HG03439 (cell line): ENCODE measurements at regions not wholly inside any gene's neighbourhood (a gene's known extent, or its start where the extent isn't known, plus 50 kb on each side); places are given as distances from the start of the nearest gene placed in this dataset.
"Not testable (repeated sequence)": the region's sequence is repeated elsewhere in the genome, so short reads cannot be mapped to it uniquely, and the experiment has no call there.

Experiments used
- ATAC-seq: cut with Tn5 transposase; IDR thresholded peaks from one replicate; pipeline ENCODE4 v1.9.1; 2021; ENCODE audit warnings: mild to moderate bottlenecking, moderate library complexity; ENCODE audit not compliant: unreplicated experiment

DNA sequence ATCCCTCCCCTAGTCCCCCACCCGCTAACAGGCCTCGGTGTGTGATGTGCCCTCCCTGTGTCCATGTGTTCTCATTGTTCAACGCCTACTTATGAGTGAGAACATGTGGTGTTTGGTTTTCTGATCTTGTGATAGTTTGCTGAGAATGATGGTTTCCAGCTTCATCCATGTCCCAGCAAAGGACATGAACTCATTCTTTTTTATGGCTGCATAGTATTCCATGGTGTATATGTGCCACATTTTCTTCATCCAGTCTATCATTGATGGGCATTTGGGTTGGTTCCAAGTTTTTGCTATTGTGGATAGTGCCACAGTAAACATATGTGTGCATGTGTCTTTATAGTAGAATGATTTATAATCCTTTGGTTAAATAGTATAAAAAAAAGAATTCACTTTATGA lies 380.9 kb upstream of the ST8SIA4 start:
- not testable (repeated sequence) for ATAC-seq

DNA sequence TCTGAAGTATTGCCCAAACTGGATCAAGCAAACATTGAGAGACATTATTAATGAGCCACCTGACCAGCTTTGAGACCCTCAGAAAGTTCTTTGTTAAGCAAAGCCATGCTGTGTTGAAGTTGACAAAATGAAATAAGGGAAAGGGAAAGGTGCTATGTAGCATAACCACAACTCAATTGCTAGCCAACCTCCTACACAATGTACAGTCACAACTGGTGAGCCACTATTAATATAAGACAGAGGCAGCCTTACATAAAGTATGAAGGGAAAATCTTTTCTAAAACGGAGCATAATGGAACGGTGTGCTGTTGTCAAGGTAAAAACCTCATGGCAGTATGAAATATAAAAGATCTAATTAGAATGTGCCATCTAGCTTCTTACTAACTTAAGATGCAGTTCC lies 375.8 kb upstream of the ST8SIA4 start:
- no peak for ATAC-seq

DNA sequence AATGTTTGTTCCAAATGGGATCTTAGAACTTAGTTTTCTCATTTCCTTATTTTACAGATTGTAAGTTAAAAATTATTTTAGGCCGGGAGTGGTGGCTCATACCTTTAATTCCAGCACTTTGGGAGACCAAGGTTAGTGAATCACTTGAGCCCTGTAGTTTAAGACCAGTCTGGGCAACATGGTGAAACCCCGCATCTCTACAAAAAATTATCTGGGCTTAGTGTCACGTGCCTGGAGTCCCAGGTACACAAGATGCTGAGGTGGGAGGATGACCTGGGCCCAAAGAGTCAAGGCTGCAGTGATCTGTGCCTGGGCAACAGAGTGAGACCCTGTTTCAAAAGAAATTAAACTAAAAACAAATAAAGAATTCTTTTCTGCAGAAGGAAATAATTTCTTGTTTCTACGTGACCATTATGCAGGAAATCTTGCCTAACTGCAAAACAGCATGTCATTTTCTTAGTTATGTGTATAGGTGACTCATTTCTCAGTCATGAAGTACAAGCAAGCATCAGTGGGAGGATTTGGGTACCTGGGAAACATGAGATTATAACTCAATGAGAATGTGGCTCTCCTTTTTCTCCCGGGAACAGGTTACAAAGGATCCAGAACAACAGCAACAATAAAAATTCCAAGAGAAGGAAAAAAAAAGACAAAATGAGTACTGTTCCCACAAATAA lies 375.1 kb upstream of the ST8SIA4 start:
- no peak for ATAC-seq

DNA sequence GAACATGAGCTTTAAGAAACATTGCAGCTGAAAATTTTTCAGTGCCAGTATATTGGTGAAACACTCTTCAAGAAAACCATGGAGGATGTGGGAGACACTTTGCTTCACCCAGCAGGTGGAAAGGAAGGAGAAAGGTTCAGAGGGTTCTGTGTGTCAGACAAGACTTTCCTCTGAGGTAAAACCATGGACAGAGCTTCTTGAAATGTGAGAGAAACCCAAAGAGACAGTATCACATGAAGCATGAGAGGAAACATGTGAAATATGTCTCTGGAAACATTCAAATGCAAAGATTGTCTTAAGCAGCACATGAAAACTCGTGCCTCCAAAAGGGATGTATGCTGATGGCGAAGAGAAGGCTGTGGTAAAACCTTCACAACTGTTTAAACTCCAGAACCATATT lies 368.9 kb upstream of the ST8SIA4 start:
- ATAC-seq = no peak

DNA sequence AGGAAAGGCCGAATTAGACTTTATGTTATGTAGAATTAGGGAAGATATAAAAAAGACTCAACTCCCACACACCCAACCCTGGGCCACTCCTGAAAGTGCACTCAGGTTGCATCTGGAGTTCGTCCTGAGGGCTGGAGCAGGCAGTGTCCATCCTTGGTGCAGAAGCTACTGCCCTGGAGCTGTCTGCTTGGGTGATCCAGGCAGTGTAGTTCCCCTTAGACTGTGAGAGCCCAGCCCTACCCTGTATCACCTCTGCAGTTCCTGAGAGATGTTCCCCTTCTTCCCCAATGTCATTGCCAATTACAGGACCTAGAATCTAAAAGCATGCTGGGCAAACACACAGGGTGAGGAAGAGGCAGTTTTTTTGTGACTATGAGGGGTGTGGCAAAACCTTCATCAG lies 368.3 kb upstream of the ST8SIA4 start:
- no peak for ATAC-seq

DNA sequence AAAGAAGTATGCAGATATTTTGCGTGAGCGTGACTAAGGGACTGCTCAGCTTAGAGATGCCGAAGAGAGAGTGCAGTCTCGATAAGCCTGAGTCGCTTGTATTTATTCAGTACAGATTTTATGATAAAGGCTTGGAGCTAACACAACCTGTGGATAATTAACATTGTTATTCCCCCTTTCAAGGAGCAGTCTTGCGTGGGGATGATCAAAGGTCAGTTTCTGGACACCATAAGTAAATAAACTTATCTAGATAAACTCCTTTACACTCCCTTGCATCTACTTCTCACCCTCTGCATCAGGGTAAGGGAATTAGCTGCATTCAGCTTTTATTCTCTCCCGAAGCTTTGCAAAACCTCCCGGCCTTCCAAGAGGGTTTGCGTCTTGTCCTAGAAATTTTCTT lies 357.8 kb upstream of the ST8SIA4 start:
- no peak for ATAC-seq

DNA sequence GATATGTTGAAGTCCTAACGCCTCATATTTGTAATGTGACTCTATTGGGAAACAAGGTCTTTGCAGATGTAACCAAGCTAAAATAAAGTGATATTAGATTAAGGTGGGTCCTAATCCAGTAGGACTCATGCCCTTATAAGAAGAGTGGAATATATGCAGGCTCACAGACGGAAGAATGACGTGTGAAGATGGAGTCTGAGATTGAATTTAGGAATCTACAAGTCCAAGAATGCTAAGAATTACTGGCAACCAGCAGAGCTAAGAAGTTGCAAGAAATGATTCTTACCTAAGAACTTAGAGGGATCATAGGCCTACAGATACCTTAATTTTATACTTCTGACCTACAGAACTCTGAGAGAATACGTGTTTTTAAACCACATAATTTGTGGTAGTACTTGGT lies 350.0 kb upstream of the ST8SIA4 start:
- ATAC-seq = no peak

DNA sequence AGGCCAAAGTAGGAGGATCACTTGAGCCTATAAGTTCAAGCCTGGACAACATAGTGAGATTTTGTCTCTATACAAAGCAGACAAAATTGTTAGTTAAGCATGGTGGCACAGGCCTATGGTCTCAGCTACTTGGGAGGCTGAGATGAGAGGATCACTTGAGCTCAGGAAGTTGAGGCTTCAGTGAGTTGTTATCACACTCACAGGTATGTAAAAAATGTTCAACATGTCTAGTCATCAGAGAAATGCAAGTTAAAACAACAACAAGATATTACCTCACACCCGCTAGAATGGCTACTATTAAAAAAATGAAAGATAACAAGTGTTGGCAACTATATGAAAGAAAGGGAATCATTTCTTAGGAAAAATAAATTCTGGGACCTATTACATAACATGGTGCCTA lies 341.5 kb upstream of the ST8SIA4 start:
- ATAC-seq = no peak

DNA sequence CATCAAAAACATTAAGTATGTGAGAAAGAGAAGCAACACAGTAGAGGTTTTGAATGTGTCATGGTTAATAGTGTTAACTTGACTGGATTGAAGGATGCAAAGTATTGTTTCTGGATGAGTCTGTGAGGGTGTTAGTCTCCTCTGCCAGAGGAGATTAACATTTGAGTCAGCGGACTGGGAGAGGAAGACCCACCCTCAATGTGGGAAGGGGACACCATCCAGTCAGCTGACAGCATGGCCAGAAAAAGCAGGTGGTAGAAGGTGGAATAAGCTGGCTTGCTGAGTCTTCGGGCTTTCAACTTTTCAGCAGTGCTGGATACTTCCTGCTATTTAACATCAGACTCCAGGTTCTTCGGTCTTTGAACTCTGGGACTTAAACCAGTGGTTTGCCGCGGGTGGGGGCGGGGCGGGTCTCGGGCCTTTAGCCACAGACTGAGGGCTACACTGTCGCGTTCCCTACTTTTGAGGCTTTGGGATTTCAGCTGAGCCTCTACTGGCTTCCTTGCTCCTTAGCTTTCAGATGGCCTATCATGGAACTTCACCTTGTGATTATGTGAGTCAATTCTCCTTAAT lies 309.9 kb upstream of the ST8SIA4 start:
- no peak for ATAC-seq

DNA sequence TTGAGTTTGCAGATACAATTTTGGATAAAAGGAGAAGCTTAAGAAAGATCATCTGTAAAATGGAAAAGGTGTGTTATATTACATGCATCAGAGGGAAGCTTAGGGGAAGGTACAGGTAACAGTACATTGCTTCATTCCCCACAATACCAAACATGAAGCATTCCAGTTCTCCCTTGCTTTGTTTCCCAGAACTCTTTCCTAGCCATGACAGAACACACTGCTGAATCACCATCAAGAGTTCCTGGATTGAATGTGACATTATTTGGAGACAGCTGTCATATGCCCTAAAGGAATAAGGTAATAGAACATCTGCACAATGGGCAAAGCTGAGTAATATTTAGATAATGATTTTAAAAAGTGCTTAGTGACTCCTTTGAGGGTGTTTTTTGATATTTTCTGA lies 303.5 kb upstream of the ST8SIA4 start:
- ATAC-seq = no peak

DNA sequence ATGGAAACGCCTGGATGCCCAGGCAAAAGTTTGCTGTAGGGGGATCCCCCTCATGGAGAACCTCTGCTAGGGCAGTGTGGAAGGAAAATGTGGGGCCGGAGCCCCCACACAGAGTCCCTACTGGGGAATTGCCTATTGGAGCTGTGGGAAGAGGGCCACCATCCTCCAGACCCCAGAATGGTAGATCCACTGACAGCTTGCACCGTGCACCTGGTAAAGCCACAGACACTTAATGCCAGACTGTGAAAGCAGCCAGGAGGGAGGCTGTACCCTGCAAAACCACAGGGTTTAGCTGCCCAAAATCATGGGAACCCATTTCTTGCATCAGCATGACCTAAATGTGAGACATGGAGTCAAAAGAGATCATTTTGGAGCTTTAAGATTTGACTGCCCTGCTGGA lies 302.0 kb upstream of the ST8SIA4 start:
- not testable (repeated sequence) for ATAC-seq

DNA sequence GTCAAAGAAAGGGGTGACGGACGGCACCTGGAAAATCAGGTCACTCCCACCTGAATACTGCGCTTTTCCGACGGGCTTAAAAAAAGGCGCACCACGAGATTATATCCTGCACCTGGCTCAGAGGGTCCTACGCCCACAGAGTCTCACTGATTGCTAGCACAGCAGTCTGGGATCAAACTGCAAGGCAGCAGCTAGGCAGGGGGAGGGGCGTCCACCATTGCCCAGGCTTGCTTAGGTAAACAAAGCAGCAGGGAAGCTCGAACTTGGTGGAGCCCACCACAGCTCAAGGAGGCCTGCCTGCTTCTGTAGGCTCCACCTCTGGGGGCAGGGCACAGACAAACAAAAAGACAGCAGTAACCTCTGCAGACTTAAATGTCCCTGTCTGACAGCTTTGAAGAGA lies 277.3 kb upstream of the ST8SIA4 start:
- not testable (repeated sequence) for ATAC-seq

DNA sequence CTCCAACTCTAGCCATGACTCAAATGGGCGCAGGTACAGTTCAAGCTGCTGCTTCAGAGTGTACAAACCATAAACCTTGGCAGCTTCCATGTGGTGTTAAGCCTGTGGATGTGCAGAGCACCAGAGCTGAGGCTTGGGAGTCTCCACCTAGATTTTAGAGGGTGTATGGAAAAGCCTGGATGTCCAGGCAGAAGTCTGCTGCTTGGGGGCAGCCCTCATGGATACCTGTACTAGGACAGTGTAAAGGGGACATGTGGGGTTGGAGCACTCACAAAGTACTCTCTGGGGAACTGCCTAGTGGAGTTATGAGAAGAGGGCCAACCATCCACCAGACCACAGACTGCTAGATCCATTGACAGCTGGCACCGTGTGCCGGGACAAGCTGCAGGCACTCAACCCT lies 273.5 kb upstream of the ST8SIA4 start:
- no peak for ATAC-seq

DNA sequence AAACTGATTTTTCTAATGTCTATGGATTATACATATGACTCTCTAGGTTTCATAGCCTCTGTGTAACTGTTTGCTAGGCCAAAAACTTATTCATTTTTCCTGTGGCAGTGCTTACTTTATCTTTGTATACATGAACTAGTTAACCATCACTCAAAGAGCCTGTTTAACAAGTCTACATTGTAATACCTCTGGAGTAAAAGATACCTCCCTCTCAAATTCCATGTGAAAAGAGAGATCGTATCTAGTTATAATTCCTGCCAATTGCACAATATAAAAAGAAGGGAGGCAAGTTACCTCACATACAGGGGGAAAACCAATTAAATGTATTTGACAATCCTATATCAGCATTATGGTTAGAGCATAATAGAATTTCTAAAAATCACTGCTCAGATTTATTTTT lies 271.9 kb upstream of the ST8SIA4 start:
- ATAC-seq = no peak

DNA sequence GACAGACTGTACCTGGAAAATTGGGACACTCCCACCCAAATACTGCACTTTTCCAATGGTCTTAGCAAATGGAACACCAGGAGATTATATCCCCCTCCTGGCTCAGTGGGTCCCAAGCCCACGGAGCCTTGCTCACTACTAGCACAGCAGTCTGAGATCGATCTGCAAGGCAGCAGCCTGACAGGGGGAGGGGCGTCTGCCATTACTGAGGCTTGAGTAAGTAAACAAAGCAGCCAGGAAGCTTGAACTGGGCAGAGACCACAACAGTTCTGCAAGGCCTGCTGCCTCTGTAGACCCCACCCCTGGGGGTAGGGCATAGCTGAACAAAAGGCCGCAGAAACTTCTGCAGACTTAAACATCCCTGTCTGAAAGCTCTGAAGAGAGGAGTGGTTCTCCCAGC lies 260.0 kb upstream of the ST8SIA4 start:
- no peak for ATAC-seq

DNA sequence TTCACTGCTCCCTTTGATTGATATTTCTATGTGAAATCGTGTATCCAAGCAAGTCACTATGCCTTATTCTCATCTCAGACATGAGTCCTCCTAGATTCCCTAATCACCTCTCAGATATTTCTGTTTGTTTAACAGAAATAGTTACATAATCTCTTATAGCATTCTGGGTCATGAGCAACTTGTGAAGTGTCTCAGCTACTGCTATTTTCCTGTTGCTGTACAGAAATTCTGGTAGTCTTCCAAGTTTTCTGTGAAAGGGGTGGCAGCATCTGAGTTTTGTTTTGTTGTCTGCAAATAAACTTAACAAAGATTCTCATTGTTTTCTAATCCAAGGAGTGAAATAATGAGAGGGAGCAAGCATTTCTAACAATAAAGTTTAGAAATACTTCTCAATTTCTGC lies 256.9 kb upstream of the ST8SIA4 start:
- ATAC-seq = no peak

DNA sequence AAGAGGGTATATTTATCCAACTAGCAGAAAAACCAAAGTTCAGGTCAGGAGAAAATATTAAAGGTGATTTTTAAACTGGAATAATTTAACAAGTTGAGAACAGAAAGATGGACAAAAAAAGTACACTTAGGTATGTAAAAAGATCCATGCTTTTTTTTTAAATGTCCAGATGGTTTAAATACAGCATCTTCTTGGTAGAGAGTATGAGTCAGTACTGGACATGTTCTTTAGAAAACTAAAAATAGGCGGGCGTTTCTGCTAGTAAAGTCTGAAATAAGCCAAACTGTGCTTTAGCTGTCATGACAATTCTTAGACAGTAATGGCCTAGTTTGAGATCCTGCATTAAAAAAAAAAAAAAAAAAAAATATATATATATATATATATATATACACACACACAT lies 255.9 kb upstream of the ST8SIA4 start:
- no peak for ATAC-seq

DNA sequence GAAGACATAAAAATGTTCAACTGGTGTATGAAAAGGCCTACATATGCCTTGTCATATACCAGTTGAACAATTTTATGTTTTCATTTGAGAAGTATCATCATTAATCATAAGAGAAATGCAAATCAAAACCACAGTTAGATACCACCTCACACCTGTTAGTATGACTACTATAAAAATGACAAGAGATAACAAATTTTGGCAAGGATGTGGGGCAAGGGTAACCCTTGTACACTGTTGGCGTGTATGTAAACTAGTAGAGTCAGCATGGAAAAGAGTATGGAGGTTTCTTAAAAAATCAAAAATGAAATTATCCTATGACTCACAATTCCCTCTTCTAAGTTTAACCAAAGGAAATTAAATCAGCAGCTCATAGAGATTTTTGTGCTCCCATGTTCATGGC lies 250.4 kb upstream of the ST8SIA4 start:
- ATAC-seq = no peak

DNA sequence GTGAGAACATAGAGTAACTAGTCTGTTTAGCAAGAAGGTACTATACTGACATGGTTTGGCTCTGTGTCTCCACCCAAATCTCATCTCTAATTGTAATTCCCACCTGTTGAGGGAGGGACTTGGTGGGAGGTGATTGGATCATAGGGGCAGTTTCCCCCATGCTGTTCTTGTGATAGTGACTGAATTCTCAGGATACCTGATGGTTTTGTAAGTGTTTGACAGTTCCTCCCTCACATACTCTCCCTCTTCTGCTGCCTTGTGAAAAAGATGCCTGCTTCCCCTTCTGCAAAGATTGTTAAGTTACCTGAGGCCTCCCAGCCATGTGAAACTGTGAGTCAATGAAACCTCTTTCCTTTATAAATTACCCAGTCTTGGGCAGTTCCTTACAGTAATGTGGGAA lies 240.4 kb upstream of the ST8SIA4 start:
- no peak for ATAC-seq

DNA sequence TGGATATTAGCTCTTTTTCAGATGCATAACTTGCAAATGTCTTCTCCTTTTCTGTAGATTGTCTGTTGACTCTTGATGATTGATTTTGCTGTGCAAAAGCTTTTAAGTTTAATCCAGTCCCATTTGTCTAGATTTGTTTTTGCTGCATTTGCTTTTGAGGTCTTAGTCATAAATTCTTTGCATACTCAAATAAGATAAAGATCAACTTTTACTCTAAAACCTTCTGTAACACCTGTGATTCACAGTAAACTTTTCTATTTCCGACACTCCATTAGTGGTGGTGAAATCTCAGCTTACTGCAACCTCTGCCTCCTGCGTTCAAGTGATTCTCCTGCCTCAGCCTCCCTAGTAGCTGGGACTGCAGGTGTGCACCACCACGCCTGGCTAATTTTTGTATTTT lies 239.0 kb upstream of the ST8SIA4 start:
- no peak for ATAC-seq

DNA sequence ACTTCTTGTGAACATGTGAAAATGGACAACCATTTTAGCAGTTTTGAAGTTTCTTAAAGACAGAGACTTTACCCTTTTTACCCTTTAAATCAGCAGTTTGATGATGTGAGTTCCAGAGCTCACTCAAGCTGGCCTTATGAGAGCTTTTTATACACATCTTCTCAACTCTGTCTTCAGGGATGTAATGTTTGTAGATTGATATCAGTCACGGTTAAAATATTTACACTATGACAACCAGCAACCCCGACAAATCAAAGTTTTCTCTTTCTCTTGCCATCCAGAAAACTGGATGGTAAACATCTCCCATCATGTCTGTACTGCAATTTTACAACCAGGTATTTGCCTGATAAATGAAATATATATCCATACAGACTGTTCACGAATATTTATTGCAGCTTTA lies 233.4 kb upstream of the ST8SIA4 start:
- no peak for ATAC-seq

DNA sequence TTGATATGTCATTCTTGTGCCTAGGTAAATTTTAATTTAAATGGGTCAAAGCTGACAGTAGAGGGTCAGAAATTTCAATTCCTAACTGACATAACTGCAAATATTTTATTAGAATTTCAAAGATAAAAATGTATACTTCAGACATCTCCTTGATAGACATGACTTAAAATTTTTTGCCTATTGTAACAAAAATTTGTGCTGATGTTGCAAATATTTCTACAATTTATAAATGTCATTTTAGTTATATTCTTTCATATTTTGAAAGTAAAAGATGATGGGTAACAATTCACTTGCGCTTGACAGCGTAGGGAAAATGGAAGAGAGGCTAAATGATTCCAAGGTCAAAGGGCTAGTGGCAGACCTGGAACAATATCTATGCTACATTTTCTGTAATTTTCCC lies 220.3 kb upstream of the ST8SIA4 start:
- ATAC-seq = no peak

DNA sequence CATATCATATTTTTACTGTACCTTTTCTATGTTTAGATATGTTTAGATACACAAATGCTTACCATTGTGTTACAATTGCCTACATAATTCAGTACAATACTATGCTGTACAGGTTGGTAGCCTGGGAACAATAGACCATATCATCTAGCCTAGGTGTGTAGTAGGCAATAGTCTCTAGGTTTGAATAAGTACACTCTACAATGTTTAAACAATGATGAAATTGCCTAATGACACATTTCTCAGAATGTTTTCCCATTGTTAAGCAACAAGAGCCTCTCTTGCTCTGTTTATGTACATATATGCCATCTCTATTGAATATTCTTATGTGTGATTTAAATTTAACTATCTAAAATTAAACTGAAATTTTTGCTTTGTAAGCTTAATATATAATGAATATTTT lies 209.6 kb upstream of the ST8SIA4 start:
- ATAC-seq = no peak
